GM12874 (cell line): ENCODE measurements at regions not wholly inside any gene's neighbourhood (a gene's known extent, or its start where the extent isn't known, plus 50 kb on each side); places are given as distances from the start of the nearest gene placed in this dataset.

Experiments used
- CTCF ChIP-seq: IDR thresholded peaks from 2 replicates; pipeline ENCODE4 v1.5.1; 2011; ENCODE audit warnings: low read depth, mild to moderate bottlenecking, control low read depth, low read length, moderate library complexity; ENCODE audit not compliant: insufficient read depth

DNA sequence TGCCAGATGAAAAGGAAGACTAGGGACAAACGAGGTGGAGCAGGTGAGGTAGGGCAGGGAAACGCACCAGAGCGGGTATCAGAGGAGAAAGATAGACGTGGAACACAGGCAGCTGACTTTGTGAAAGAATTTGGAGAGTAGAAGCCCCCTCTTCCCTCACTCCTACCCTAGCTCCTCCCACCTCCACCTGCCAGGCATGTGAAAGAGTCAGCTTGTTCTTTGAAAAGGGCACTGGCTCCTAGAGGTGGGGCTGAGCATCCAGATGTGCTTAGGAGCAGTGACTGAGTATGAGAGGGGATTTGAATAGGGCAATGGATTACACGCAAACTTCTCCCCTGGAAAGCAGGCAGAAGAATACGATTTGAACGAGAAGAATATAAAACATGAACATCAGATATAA, 174.2 kb upstream of the INHBA start:
- TF ChIP-seq CTCF: no peak

DNA sequence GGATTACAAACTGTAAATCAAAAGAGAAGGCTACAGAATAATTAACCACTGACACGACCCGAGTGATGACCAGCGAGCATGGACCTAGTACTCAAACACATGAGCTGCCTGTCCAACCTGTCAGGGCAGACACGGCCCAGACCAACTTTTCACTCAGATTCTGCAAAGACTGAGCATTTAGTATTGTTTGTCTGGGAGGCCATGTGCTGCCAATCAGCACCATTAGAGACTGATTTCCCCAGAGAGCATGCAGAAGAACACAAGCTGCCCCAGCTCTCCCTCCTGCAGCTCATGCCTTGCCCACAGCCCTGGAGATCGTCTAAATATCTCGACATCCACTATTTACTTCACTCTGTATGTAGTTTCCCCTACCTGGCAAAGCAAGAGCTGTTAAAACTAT, 172.6 kb upstream of the INHBA start:
- no peak for TF ChIP-seq CTCF

DNA sequence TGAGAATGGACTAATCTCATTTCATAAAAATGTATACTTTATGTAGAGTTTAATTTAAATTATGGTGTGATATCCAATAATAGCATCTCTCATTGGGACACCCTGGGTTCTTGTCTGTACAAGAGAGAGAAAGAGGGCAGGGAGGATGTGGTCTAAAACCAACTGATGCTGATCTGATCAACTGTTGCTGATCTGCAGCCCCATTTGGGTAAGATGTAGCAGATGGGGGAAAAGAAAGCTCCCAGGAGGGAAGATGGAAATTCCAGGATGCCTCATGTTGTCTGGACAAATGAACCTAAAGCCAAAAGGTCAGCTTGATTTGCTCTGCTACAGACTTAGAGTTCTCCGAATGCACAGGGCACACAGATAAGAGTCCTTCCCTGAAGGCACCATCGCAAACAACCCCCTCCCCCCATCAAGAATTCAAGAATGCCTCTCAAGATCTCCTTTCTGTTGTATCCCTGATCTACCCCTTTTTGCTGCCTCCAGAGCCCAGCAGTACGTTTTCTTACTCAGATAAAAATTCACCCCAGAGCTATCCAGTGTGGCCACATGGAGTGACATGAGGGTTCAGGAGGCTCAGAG, 171.4 kb upstream of the INHBA start:
- no peak for TF ChIP-seq CTCF

DNA sequence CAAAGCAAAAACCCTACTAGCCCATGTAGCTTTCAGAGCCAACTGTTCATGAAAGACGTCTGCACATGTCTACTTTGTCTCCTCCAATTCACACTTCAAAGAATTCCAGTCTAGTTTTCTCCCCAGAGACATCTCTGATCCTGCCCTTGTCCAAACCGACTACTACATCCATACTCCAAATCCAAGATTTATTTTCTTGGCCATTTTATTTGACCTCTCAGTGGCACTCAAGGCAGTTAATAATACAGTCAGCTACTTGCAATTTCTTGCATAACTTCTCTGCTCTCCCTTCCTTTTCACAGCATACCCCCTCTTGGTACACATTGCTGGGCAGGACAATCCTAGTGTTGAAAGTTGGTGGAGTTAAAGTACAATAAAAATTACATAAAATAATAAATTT, 170.9 kb upstream of the INHBA start:
- no peak for TF ChIP-seq CTCF

GRCh38 chr7:41872966-41873365, 170.1 kb upstream of the INHBA start:
- TF ChIP-seq CTCF: no peak

DNA sequence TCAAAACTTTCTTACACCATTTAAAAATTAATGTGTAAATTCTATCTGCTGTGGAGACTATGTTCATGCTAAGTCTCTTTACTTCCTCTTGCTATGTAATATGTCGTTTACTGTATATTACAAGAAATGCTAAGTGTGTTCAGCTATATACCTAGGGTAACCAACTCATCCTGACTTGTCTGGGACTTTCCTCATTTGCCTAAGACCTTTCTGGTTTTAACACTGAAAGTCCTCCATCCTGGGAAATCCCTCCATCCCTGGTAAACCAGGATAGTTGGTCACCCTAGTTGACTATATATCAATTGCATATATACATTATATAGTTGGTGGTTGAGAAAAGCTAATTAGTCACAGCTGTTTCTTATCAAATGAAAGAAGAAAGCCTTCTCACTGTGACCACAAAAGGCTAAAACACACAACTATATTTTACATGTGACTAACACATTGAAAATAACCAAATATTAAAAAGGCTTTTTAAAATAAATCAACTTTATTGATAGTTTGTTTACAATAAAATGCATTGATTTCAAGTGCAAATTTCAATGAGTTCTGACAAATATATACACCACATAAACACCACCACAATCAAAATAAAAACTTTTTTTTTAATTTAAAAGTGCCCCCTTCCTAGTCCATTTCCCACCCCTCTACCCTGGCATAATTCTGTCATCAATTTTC, 167.7 kb upstream of the INHBA start:
- no peak for TF ChIP-seq CTCF

- TF ChIP-seq CTCF: no peak
Observed at GRCh38 chr7:41869997-41870396, 167.1 kb upstream of the INHBA start.
